Left lung (tissue), 4 donors: ENCODE measurements at regions not wholly inside any gene's neighbourhood (a gene's known extent, or its start where the extent isn't known, plus 50 kb on each side); places are given as distances from the start of the nearest gene placed in this dataset.

Experiments used
- ATAC-seq: fragments of 200-7000 bp; cut with Tn5 transposase; one replicate; pipeline ENCODE4 v1.9.1; 2020; ENCODE audit warnings: moderate library complexity
- DNase-seq, 4 donors: peaks; one replicate each; pipeline ENCODE4 v3.0.0-alpha.2; 2013 to 2020
- H3K27ac ChIP-seq, 2 donors: fragments of 200-600 bp; sonication (generic) in 1 of 2; one replicate each; pipeline versions ENCODE4 v1.5.0 to v1.8.0; 2020 to 2021
- H3K27me3 ChIP-seq, 2 donors: fragments of 200-600 bp; sonication (generic) in 1 of 2; one replicate each; pipeline versions ENCODE4 v1.5.0 to v1.8.0; 2020 to 2021
- H3K36me3 ChIP-seq, 2 donors: fragments of 200-600 bp; sonication (generic) in 1 of 2; one replicate each; pipeline versions ENCODE4 v1.5.0 to v1.8.0; 2020 to 2021
- H3K4me1 ChIP-seq, 2 donors: fragments of 200-600 bp; one replicate each; pipeline ENCODE4 v1.8.0; 2021
- H3K4me3 ChIP-seq, 2 donors: fragments of 200-600 bp; sonication (generic) in 1 of 2; one replicate each; pipeline versions ENCODE4 v1.5.0 to v1.8.0; 2020 to 2021; ENCODE audit warnings: mild to moderate bottlenecking in 1 of 2
- H3K9me3 ChIP-seq, 2 donors: fragments of 200-600 bp; sonication (generic) in 1 of 2; one replicate each; pipeline versions ENCODE4 v1.5.0 to v1.8.0; 2020 to 2021
- intact Hi-C, 2 donors: fragments of 100-400 bp; cut with DNase I; formaldehyde crosslinking; loops; one replicate each; pipeline versions ENCODE4 v1.11.2 to v1.14.2; 2022
- TF ChIP-seq, protein P1 (sequence below), 2 donors: fragments of 200-600 bp; sonication (generic) in 1 of 2; IDR thresholded peaks; one replicate each; pipeline versions ENCODE4 v1.5.0 to v1.8.0; 2021; ENCODE audit warnings: antibody characterized with exemption in 2 of 2
- donor health status: DM: no; HTN: yes; CAD: no.
- donor health status: DM: no; HTN: no; CAD: no.

GRCh38 chr13:106284358-106284757 lies 251.1 kb downstream of the EFNB2 start:
- DNase-seq (no peak), ATAC-seq (no peak)
- TF ChIP-seq, protein P1, sequence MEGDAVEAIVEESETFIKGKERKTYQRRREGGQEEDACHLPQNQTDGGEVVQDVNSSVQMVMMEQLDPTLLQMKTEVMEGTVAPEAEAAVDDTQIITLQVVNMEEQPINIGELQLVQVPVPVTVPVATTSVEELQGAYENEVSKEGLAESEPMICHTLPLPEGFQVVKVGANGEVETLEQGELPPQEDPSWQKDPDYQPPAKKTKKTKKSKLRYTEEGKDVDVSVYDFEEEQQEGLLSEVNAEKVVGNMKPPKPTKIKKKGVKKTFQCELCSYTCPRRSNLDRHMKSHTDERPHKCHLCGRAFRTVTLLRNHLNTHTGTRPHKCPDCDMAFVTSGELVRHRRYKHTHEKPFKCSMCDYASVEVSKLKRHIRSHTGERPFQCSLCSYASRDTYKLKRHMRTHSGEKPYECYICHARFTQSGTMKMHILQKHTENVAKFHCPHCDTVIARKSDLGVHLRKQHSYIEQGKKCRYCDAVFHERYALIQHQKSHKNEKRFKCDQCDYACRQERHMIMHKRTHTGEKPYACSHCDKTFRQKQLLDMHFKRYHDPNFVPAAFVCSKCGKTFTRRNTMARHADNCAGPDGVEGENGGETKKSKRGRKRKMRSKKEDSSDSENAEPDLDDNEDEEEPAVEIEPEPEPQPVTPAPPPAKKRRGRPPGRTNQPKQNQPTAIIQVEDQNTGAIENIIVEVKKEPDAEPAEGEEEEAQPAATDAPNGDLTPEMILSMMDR (IDR thresholded peaks at IDR 0.05) = no peak
- no peak overlapping the region for H3K27ac ChIP-seq
- no peak overlapping the region for H3K4me3 ChIP-seq
- peaks cover 0 to 2% of the 10 kb centered on the region in 2 donors for H3K9me3 ChIP-seq
- H3K4me1 ChIP-seq = no peaks in the 10 kb centered on the region
- no peaks in the 10 kb centered on the region for H3K27me3 ChIP-seq
- intact Hi-C loops = no loop called here
- H3K36me3 ChIP-seq = no peaks in the 10 kb centered on the region

DNA sequence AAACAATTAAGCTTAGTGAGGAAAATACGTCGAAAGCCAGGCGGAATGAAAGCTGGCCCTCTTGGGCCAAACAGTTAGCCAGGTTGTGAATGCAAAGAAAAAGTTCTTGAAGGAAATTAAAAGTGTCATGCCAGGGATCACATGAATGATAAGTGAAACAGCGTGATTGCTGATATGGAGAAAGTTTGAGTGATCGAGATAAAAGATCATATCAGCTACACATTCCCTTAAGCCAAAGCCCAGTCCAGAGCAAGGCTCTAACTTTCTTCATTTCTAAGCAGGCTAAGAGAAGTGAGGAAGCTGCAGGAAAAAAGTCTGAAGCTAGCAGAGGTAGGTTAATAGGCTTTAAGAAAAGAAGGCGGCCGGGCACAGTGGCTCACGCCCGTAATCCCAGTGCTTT lies 254.0 kb downstream of the EFNB2 start:
- ATAC-seq (no peak), DNase-seq (no peak)
- no peak overlapping the region for H3K27ac ChIP-seq
- intact Hi-C loops = no loop called here
- no peaks in the 10 kb centered on the region for H3K36me3 ChIP-seq
- no peaks in the 10 kb centered on the region for H3K27me3 ChIP-seq
- H3K4me3 ChIP-seq = no peak overlapping the region
- TF ChIP-seq, protein P1 (IDR thresholded peaks at IDR 0.05) = no peak
- no peaks in the 10 kb centered on the region for H3K9me3 ChIP-seq
- no peaks in the 10 kb centered on the region for H3K4me1 ChIP-seq

DNA sequence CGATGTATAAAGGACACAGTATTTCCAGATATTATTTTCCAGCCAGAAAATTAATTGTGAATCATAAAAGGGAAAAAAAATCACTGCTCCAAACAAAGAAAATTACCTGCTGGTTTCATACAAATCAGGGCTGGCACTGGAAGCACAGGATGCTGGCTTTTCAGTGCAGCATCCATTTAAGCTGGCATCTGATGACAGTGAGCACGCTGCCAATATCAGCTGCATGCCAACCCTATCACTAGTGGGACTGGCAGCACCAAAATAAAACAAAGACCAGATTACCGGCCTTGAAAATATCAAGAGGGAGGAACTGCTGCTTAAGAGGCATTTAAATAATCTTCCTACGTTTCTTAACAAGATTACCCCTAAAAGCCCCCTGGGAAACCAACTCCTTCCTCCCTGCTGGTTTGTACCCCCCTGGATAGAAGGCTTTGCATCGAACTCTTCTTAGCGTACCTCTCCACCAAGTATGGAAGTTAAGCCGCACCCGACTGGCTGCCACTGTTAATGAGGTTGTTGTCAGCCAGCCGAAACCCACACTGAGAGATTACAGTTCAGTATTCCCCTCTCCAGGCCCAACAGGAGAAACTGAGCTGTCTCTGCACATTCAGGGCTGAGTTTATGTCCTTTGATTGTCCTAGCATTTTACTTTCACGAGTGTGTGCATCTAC lies 257.8 kb downstream of the EFNB2 start:
- H3K27me3 ChIP-seq = no peaks in the 10 kb centered on the region
- TF ChIP-seq, protein P1 (IDR thresholded peaks at IDR 0.05) = no peak
- no peak overlapping the region for H3K27ac ChIP-seq
- no peaks in the 10 kb centered on the region for H3K9me3 ChIP-seq
- H3K36me3 ChIP-seq = no peaks in the 10 kb centered on the region
- H3K4me3 ChIP-seq = no peak overlapping the region
- ATAC-seq (no peak), DNase-seq (no peak)
- intact Hi-C loops = no loop called here
- no peaks in the 10 kb centered on the region for H3K4me1 ChIP-seq

- DNase-seq (no peak), ATAC-seq (no peak)
- intact Hi-C loops = no loop called here
- Histone ChIP-seq H3K9me3 (peaks cover 0 to 3% of the 10 kb centered on the region in 2 donors), H3K4me3 (no peak overlapping the region), H3K4me1 (no peaks in the 10 kb centered on the region), H3K36me3 (no peaks in the 10 kb centered on the region), H3K27me3 (no peaks in the 10 kb centered on the region), H3K27ac (no peak overlapping the region)
- TF ChIP-seq, protein P1 (IDR thresholded peaks at IDR 0.05) = no peak
Measured at GRCh38 chr13:106276876-106277275, 258.6 kb downstream of the EFNB2 start.

DNA sequence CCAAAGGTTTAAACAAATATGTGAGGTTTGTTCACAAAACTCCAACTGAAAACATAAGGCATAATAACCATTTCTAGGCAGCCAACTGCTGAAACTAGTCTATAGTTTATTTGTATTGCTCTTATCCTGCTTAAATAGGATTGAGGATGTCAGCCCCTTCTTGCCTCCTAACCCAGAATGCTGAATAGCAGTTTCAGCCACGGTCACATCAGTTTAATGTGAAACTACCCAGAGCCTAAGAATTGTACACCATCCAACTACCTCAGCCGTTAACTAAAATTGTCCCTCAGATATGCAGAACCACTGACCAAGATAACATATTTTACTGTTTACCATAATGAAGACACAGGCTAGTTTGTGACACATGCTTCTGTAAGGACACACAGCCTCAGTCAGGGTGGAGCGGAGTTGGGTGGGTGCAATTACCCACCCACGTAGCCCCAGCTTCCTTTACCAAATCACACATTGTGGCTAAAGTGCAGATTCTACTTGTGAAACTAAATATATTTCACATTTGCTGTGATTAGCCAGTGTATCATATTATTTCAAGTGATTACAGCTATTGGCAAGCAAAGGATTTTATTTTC lies 259.9 kb downstream of the EFNB2 start:
- Histone ChIP-seq H3K27ac (no peak overlapping the region), H3K36me3 (no peaks in the 10 kb centered on the region), H3K27me3 (no peaks in the 10 kb centered on the region), H3K9me3 (peaks cover 0 to 3% of the 10 kb centered on the region in 2 donors), H3K4me1 (no peaks in the 10 kb centered on the region), H3K4me3 (no peak overlapping the region)
- no peak for ATAC-seq
- no peak for DNase-seq
- TF ChIP-seq, protein P1 (IDR thresholded peaks at IDR 0.05) = no peak
- intact Hi-C loops = no loop called here
